ENCODE measurements at regions not wholly inside any gene's neighbourhood (a gene's known extent, or its start where the extent isn't known, plus 50 kb on each side); places are given as distances from the start of the nearest gene placed in this dataset.

DNA sequence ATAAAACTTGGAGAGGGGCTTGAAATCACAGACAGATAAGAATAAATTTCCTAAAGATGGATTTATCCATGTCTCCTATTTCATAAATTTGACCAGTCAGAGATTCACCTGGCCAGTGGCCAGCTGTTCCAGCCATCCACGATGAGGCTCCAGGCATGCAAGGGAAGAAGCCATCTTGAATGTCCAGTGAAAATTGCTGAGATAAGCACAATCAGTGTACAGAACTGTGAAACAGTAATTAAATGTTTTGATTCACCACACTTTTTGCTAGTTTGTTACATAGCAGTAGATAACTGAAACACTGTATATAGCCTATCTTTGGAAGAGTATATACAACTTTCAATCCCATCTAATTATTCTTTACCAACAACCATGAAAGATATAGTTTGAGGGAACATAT lies 163.5 kb downstream of the HINT1 start:
- TF ChIP-seq, protein P1, sequence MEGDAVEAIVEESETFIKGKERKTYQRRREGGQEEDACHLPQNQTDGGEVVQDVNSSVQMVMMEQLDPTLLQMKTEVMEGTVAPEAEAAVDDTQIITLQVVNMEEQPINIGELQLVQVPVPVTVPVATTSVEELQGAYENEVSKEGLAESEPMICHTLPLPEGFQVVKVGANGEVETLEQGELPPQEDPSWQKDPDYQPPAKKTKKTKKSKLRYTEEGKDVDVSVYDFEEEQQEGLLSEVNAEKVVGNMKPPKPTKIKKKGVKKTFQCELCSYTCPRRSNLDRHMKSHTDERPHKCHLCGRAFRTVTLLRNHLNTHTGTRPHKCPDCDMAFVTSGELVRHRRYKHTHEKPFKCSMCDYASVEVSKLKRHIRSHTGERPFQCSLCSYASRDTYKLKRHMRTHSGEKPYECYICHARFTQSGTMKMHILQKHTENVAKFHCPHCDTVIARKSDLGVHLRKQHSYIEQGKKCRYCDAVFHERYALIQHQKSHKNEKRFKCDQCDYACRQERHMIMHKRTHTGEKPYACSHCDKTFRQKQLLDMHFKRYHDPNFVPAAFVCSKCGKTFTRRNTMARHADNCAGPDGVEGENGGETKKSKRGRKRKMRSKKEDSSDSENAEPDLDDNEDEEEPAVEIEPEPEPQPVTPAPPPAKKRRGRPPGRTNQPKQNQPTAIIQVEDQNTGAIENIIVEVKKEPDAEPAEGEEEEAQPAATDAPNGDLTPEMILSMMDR (IDR thresholded peaks at IDR 0.05), result no peak
- no peak for TF ChIP-seq EP300 (IDR thresholded peaks at IDR 0.05; ENCODE audit: low read depth)

Data from transverse colon (tissue), 3 donors.